ENCODE measurements at regions not wholly inside any gene's neighbourhood (a gene's known extent, or its start where the extent isn't known, plus 50 kb on each side); places are given as distances from the start of the nearest gene placed in this dataset.

GRCh38 chr7:123283373-123283772 lies 83.6 kb upstream of the SLC13A1 start:
- no peak for DNase-seq (ENCODE audit: low spot score in 2 of 2)
- intact Hi-C loops (cut with DNase I) = no loop called here
- no peak for TF ChIP-seq CTCF (IDR thresholded peaks at IDR 0.05)
- no peaks in the 10 kb centered on the region for H3K36me3 ChIP-seq
- H3K27me3 ChIP-seq = no peaks in the 10 kb centered on the region
- no peak overlapping the region for H3K27ac ChIP-seq
- H3K4me1 ChIP-seq = no peaks in the 10 kb centered on the region
- H3K9me3 ChIP-seq = no peaks in the 10 kb centered on the region
- no peak overlapping the region for H3K4me3 ChIP-seq

- H3K27ac ChIP-seq = no peak overlapping the region
- TF ChIP-seq CTCF (IDR thresholded peaks at IDR 0.05) = no peak
- DNase-seq (ENCODE audit: low spot score in 2 of 2) = no peak
- no peaks in the 10 kb centered on the region for H3K9me3 ChIP-seq
- H3K27me3 ChIP-seq = no peaks in the 10 kb centered on the region
- no peaks in the 10 kb centered on the region for H3K36me3 ChIP-seq
- H3K4me1 ChIP-seq = no peaks in the 10 kb centered on the region
- H3K4me3 ChIP-seq = no peak overlapping the region
- intact Hi-C loops (cut with DNase I) = no loop called here
These were observed 82.4 kb upstream of the SLC13A1 start for GRCh38 chr7:123282181-123282580.

GRCh38 chr7:123279949-123280348 lies 80.2 kb upstream of the SLC13A1 start:
- H3K27ac ChIP-seq = no peak overlapping the region
- no peak overlapping the region for H3K4me3 ChIP-seq
- H3K36me3 ChIP-seq = no peaks in the 10 kb centered on the region
- DNase-seq (ENCODE audit: low spot score in 2 of 2) = no peak
- no peak for TF ChIP-seq CTCF (IDR thresholded peaks at IDR 0.05)
- no peaks in the 10 kb centered on the region for H3K27me3 ChIP-seq
- no peaks in the 10 kb centered on the region for H3K9me3 ChIP-seq
- no peaks in the 10 kb centered on the region for H3K4me1 ChIP-seq
- intact Hi-C loops (cut with DNase I) = no loop called here

GRCh38 chr7:123275036-123275753 lies 75.4 kb upstream of the SLC13A1 start:
- Histone ChIP-seq H3K4me1 (no peaks in the 10 kb centered on the region), H3K27me3 (no peaks in the 10 kb centered on the region), H3K27ac (no peak overlapping the region), H3K36me3 (no peaks in the 10 kb centered on the region), H3K9me3 (no peaks in the 10 kb centered on the region), H3K4me3 (no peak overlapping the region)
- TF ChIP-seq CTCF (IDR thresholded peaks at IDR 0.05) = no peak
- intact Hi-C loops (cut with DNase I) = no loop called here
- no peak for DNase-seq (ENCODE audit: low spot score in 2 of 2)

GRCh38 chr7:123273185-123273584 lies 73.4 kb upstream of the SLC13A1 start:
- Histone ChIP-seq H3K4me1 (no peaks in the 10 kb centered on the region), H3K36me3 (no peaks in the 10 kb centered on the region), H3K4me3 (no peak overlapping the region), H3K9me3 (no peaks in the 10 kb centered on the region), H3K27me3 (no peaks in the 10 kb centered on the region), H3K27ac (no peak overlapping the region)
- no peak for DNase-seq (ENCODE audit: low spot score in 2 of 2)
- intact Hi-C loops (cut with DNase I) = no loop called here
- TF ChIP-seq CTCF (IDR thresholded peaks at IDR 0.05) = no peak

GRCh38 chr7:123271856-123272255 lies 72.1 kb upstream of the SLC13A1 start:
- intact Hi-C loops (cut with DNase I) = no loop called here
- no peaks in the 10 kb centered on the region for H3K27me3 ChIP-seq
- DNase-seq (ENCODE audit: low spot score in 2 of 2) = no peak
- no peak overlapping the region for H3K4me3 ChIP-seq
- H3K9me3 ChIP-seq = no peaks in the 10 kb centered on the region
- H3K27ac ChIP-seq = no peak overlapping the region
- no peaks in the 10 kb centered on the region for H3K36me3 ChIP-seq
- no peak for TF ChIP-seq CTCF (IDR thresholded peaks at IDR 0.05)
- H3K4me1 ChIP-seq = no peaks in the 10 kb centered on the region

All from ascending aorta (tissue), 2 donors.